GM10266 (cell line): ENCODE measurements at regions not wholly inside any gene's neighbourhood (a gene's known extent, or its start where the extent isn't known, plus 50 kb on each side); places are given as distances from the start of the nearest gene placed in this dataset.

Experiments used
- DNase-seq: peaks from one replicate; pipeline ENCODE4 v3.0.0; 2012; ENCODE audit errors: extremely low spot score
- TF ChIP-seq, protein P1 (sequence below): IDR thresholded peaks from 2 replicates; pipeline ENCODE4 v1.5.1; 2012; ENCODE audit warnings: mild to moderate bottlenecking, low read depth; ENCODE audit not compliant: control insufficient read depth, insufficient read depth; ENCODE audit errors: missing control alignments

DNA sequence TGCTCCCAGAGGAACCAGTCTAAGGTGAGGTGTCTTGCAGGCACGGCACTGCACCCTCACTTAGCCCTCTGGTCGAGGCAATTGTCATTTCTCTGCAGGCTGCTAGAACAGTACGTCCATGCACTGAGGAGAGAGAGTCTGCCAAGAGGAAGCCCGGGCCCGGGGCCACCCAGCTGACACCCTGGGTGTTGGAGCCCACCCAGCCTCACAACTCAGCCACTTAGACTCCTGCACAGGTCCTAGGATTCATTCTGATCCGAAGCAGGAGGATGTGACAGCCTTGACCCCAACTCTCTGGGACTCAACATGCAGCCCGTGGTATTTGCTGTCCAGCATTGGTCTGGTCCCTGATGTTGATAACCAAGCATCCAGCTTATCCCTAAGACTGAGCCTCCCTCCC lies 111.9 kb downstream of the ADSS2 start:
- TF ChIP-seq, protein P1, sequence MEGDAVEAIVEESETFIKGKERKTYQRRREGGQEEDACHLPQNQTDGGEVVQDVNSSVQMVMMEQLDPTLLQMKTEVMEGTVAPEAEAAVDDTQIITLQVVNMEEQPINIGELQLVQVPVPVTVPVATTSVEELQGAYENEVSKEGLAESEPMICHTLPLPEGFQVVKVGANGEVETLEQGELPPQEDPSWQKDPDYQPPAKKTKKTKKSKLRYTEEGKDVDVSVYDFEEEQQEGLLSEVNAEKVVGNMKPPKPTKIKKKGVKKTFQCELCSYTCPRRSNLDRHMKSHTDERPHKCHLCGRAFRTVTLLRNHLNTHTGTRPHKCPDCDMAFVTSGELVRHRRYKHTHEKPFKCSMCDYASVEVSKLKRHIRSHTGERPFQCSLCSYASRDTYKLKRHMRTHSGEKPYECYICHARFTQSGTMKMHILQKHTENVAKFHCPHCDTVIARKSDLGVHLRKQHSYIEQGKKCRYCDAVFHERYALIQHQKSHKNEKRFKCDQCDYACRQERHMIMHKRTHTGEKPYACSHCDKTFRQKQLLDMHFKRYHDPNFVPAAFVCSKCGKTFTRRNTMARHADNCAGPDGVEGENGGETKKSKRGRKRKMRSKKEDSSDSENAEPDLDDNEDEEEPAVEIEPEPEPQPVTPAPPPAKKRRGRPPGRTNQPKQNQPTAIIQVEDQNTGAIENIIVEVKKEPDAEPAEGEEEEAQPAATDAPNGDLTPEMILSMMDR, result no peak
- DNase-seq, result no peak

DNA sequence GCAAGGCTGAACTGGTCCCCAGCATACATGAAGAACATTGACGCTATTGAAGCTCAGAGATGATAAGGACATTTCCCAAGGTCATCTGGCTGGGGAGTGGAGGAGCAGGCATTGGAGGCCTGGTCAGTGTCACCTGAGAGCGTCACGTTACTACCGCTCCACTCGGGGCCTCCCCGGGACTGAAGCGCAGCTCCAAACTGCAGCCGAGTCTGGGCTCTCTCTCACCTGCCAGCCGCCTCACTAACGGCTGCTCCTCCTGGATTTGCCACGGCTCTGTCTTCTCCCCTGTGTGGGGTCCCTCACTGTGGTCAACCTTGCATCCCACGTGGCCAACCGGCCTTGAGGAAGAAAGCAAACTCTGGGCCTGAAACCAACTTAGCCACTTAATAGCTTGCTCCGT lies 111.3 kb downstream of the ADSS2 start:
- DNase-seq, result no peak
- TF ChIP-seq, protein P1, result no peak

DNA sequence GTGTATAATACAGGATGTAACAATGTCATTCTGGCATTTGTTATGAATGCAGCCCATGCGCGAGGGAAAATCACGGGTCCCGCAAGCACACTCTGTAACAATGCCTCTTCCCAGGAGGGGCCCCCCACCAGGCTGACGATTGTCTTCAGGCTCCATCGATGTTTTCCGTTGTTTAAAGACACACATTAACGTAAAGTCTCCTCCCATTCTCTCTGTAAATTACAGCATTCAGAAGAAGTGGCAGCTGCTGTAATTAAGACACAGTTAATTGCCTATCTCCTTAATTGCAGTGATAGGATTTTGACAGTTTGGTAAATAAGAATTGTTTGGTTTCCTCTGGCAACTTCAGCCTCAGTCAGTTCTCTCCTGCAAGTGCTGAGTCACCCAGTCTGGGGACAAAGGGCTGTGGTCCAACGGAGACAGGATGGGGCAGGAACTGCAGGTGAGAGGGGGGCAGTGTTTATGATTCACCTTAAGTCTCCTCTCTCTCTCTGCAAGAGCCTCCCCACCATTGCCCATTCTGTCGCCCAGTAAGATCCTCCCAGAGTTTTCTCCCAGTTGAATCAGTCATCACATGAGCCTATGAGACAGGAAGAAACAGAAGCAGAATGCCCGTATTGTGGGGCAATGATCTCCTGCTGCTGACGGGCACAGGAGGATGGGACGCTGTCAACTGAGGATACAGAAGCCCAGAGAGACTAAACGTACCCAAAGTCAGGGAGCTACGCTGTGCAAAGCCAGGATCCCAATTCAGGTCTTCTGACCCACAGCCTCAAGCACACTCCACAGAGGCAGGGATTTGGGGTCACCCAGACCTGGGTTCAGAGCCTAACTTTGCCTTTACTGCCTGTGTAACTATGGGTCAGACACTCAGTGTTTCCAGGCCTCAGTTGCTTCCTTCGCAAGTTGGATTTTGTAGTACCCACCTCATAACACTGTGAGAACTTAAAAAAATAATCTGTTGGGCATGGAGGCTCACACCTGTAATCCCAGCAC lies 110.0 kb downstream of the ADSS2 start:
- TF ChIP-seq, protein P1, result no peak
- no peak for DNase-seq

DNA sequence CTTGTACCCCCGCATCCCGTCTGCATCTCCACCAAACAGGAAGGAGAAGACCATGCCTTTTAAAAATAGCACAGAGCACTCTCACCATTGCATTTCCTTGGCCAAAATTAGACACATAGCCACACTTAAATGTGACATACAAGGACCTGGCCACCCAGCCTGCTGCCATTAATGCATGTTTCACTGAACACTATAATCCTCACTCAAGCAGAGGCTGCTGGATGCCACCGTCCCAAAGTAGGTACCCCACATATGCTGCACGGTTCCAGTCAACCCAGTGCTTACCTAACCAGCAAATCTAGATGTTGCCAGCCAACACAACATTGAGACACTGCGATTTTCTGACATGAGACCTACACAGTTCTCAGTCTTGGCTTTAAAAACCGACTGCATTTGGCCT lies 107.7 kb downstream of the ADSS2 start:
- TF ChIP-seq, protein P1, result no peak
- DNase-seq, result no peak

DNA sequence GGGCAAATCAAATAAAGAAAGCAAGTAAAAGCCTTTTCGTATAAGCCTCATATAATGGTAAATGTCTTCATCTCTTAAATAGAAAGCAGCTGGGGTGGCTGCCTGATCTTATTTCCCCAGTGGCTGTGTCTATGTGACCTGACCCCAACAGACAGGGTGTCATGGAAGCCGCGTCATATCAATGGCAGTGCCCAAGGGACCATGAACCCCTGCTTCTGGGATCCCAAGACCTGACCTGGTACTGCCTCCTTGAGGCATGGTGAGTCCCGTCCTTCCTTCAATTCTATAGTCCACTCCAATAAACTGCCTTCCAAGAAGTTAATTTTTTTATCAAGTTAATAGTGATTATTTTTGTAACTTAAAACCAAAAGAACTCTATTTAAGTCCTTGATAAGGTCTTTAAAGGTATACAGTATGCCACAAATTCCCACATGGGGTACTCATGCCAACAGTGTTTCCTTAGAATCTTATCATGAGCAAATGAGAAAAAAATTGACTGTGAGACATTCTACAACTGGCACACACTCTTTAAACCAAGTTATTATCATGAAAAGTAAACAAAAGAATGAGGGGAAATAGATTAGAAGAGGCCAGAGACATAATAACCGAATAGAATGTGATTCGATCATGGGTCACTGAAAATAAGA lies 104.6 kb downstream of the ADSS2 start:
- TF ChIP-seq, protein P1, result no peak
- no peak for DNase-seq

DNA sequence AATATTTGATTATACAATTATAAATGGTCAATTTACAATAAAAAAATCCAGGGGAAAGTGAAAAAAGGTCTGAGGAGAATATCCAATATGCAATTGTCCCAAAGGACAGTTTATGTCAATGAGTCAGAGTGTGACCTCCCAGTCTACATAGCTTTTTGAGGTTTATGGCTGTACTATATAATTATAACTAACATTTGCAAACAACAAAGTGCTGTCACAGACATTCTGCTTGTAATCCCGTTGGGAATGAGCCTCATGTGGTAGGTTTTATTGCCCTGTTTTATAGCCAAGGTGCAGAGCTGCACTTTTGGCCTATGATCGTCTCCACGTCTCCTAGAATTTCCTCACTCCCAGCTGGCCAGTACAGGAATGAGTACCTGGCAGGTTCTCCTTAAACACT lies 103.8 kb downstream of the ADSS2 start:
- DNase-seq, result no peak
- TF ChIP-seq, protein P1, result no peak

DNA sequence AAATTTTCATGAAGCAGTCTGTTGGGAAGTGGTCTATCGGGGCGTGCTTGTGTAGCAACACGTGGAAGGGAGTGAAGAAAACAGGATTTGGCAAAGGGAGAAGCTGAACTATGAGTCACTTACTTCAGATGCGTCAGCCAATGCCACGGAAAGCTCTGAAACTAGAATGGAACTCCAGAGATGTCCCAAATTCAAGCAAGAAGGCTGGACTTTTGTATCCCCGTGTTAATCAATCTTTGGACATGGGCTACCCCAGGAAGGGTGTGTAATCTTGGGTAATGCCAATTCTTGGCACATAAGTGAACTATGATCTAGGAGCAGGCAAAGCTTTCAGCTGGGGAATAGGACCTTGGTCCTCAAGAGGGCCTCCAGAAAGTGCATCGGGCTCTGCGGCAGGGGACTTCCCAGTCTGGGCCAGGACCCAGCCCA lies 102.6 kb downstream of the ADSS2 start:
- TF ChIP-seq, protein P1, result no peak
- DNase-seq, result no peak
